ENCODE measurements at regions not wholly inside any gene's neighbourhood (a gene's known extent, or its start where the extent isn't known, plus 50 kb on each side); places are given as distances from the start of the nearest gene placed in this dataset.
A peak's percentile ranks its signal among the peaks of the same experiment; 100 is the strongest.
"Not testable (repeated sequence)": the region's sequence is repeated elsewhere in the genome, so short reads cannot be mapped to it uniquely, and the experiment has no call there.

DNA sequence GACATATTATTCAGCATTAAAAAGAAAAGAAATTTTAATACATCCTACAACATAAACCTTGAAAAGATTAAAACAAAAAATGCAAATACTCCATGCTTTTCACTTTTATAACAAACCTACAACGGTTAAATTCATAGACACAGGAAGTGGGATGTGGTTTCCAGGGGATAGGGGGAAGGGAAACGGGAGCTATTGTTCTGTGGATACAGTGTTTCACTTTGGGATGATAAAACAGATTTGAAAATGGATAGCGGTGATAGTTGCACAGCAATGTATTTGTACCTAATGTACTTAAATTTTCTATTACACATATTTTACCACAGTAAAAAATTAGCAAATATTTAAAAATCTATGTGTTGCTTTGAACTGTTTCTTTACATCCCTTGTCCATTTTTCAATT lies 368.0 kb downstream of the CDY2B start:
- DNase-seq (ENCODE audit: low read depth); H3K4me3 ChIP-seq (ENCODE audit: low read depth, low read length): not testable (repeated sequence)

DNA sequence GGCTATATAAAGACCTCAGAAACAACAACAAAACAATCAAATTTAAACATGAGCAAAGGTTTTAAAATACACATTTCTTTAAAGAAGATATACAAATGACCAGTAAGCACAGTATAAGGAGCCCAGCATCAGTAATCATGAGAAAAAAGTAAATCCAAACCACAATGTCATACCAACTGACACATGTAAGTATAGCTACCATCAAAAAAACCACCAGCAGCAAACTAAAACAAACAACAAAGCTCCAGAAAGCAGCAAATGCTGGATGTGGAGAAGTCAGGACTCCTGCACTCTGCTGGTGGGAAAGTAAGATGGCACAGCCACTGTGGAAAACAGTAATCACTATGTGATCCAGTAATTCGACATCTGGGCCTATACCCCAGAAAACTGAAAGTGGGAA lies 368.5 kb downstream of the CDY2B start:
- not testable (repeated sequence) for H3K4me3 ChIP-seq (ENCODE audit: low read depth, low read length); DNase-seq (ENCODE audit: low read depth)

DNA sequence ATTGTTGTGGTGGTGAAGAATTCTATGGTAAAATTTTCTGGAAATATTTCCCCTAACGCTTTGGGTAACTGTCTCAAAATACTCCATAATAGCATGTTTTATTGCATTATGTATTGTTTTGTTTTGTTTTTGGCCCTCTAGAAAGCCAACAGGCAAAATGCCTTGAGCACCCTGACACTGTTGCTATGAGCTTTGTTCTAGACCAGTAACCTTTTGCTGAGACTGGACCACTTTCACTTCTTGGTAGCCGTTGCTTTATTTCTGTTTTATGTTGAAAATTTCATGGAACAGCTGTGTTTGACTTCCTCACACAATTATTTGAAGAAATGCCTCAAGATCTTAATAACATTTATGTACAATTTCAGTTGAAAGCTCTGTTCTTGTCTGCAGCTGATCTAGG lies 374.2 kb downstream of the CDY2B start:
- not testable (repeated sequence) for DNase-seq (ENCODE audit: low read depth); H3K4me3 ChIP-seq (ENCODE audit: low read depth, low read length)

DNA sequence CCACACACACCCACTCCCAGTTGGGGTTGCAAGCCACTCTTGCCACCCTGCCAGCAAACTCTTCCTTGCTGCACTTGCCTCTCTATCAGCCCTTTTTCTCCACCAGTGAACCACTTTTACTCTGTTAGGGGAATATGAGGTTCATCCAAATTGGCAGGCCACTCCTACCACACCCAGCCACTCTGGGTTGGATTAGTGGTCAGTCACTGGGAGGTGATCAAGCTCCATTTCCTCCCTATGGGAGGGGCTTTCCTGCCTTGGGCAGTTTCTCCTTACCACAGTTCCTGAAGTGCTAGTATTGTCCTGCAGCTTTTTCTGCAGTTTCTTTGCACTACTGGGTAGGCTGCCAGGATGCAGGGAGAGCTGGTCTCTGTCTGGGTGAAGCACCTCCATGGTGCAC lies 395.3 kb downstream of the CDY2B start:
- DNase-seq (ENCODE audit: low read depth); H3K4me3 ChIP-seq (ENCODE audit: low read depth, low read length): not testable (repeated sequence)

DNA sequence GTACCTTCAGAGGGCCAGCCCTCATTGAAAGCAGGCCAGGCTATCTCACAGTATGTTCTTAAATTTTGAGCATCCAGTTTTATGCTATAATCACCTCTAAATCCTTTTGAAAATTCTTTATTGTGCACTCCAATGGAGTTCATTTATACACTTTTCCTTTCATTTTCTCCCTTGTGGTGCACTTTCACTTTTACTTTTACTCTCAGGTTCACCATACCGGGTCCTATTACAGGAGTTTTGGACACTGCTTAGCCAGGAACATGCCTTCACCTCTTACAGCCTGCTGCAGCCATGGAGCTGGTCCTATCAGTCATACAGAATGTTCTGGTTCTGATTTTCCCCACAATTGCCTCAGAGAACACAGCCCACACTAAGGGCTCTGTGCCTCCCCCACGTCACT lies 395.9 kb downstream of the CDY2B start:
- not testable (repeated sequence) for DNase-seq (ENCODE audit: low read depth); H3K4me3 ChIP-seq (ENCODE audit: low read depth, low read length)

DNA sequence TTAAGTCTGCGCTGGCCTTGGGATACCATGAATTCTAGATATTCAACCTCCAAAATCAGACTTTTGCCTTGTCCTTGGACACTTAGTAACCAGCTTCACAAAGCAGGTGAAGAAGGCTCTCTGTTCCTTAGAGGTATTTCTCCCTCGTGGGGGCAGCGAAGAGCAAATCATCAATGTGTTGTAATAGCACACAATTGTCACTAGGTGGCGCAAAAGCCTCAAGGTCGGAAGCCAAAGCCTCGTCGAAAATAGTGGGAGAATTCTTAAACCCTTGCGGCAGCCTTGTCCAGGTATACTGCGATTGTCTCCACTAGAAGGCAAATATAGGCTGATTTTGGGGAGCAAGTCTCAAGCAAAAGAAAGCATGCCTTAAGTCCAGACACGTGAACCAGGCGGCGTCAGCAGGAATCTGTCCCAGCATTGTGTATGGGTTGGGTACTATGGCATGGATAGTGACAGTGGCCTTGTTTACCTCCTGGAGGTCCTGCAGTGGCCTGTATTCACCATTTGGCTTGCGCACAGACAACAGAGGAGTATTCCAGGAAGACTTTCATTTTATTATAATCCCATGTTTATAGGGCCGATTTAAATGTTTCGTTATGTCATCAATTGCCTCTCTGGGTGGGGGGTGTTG lies 398.5 kb downstream of the CDY2B start:
- DNase-seq (ENCODE audit: low read depth); H3K4me3 ChIP-seq (ENCODE audit: low read depth, low read length): not testable (repeated sequence)

DNA sequence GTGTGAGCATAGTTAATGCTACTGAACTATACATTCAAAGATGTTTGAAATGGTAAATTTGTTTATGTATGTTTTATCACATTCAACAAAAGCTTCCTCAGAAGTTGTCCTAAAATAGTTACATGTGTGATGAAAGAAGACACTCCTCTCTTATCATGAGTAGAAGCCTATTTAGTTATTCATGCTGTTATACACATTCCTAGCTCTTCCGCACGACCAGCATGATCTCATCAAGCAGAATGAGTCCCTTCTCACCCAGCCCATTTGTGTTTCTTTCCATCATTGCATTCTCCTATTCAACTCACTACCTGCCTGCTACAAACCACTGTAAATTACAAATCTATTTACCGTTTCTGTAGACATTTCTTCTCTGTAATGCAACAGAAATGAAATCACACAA lies 408.0 kb downstream of the CDY2B start:
- DNase-seq (ENCODE audit: low read depth); H3K4me3 ChIP-seq (ENCODE audit: low read depth, low read length): not testable (repeated sequence)

DNA sequence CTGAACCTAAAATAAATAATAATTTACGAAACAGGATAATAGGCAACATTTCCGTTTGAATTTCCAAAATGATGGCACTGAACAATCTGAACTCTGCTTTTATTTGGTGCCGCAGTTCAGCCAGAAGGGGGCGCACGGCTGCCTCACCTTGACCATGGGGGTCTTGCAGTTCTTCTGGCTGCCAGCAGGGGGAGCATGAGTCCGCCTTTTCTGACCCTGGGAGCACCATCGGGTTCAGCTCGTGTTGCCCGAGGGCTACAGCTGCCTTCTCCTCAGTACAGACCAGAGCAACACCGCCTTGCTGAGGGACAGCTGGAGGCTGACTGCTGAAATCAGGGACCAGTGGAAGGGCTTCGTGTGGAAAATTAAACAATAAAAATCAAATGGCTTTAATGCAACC lies 420.3 kb downstream of the CDY2B start:
- H3K4me3 ChIP-seq (ENCODE audit: low read depth, low read length); DNase-seq (ENCODE audit: low read depth): not testable (repeated sequence)

DNA sequence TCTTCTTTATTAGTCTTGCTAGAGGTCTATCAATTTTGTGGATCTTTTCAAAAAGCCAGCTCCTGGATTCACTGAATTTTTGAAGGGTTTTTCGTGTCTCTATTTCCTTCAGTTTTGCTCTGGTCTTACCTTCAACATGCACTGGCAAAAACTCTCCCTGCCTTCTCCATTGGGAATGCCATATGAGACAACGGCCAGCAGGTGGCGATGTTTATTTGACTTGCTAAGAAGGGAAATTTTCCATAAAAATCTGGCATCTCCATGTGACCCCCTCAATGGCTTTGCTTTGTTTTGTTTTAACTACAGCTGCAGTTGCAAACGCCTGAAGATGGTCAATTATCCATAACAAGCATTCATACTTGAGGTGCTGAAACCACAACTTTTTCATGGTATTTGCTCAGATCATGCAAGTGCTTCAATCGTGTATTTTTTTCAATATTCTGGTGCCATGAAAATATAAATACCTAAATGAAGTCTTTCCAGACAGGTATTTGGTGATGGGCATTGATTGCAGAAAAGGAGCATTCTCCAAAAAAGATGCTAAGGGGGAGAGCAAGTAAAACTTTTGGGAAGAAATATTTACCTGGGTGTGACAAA lies 449.4 kb downstream of the CDY2B start:
- DNase-seq (ENCODE audit: low read depth), result no peak
- H3K4me3 ChIP-seq (ENCODE audit: low read depth, low read length), result no peak overlapping the region
- TF ChIP-seq, protein P1, sequence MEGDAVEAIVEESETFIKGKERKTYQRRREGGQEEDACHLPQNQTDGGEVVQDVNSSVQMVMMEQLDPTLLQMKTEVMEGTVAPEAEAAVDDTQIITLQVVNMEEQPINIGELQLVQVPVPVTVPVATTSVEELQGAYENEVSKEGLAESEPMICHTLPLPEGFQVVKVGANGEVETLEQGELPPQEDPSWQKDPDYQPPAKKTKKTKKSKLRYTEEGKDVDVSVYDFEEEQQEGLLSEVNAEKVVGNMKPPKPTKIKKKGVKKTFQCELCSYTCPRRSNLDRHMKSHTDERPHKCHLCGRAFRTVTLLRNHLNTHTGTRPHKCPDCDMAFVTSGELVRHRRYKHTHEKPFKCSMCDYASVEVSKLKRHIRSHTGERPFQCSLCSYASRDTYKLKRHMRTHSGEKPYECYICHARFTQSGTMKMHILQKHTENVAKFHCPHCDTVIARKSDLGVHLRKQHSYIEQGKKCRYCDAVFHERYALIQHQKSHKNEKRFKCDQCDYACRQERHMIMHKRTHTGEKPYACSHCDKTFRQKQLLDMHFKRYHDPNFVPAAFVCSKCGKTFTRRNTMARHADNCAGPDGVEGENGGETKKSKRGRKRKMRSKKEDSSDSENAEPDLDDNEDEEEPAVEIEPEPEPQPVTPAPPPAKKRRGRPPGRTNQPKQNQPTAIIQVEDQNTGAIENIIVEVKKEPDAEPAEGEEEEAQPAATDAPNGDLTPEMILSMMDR (IDR thresholded peaks at IDR 0.05; ENCODE audit: control insufficient read depth, extremely low read depth, insufficient read depth), result peak; percentile 66

DNA sequence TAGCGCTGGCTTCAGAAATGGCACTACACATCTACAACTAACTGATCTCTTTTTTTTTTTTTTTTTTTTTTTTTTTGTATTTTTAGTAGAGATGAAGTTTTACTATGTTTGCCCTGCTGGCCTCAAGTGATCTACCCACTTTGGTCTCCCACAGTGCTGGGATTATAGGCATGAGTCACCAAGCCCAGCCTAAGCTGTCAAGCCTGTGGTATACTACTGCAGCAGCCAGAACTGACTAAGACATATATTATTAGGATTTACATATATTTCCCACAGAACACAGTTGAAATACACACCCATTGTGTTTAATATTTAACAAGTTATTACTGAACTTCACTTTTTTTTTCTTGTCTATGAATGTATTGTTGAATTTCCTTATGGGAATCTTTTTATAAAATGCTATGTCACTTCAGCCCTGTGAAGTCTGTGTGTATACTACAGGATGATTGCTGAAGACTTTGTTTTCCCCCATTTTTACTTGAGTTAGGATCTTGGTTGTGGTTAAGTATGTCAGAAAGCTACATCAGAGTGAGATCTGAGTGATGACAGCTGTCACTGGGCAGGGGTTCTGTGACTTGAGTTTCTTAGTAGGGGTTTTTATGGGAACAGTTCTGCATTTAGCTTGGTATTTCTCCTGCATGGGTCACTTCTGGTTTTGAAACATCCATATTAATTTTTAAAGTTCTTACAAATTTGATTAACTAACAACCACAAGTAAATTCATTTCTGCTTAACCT lies 481.5 kb downstream of the CDY2B start:
- H3K4me3 ChIP-seq (ENCODE audit: low read depth, low read length), result no peak overlapping the region
- DNase-seq (ENCODE audit: low read depth), result no peak
- TF ChIP-seq, protein P1 (IDR thresholded peaks at IDR 0.05; ENCODE audit: control insufficient read depth, extremely low read depth, insufficient read depth), result no peak

DNA sequence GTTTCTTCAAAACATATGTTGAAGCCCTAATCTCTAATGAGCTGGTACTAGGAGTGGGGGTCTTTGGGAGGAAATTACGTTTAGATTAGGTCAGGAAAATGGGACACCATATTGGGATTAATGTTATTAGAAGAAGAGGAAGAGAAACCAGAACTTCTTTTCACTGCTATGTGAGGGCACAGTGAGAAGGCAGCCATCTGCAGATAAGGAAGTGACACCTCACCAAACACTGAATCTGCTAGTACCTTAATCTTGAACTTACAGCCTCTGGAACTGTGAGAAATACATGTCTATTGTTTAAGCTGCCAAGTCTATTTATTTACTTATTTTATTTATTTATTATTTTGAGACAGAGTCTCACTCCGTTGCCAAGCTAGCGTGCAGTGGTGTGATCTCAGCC lies 482.4 kb downstream of the CDY2B start:
- DNase-seq (ENCODE audit: low read depth), result no peak
- TF ChIP-seq, protein P1 (IDR thresholded peaks at IDR 0.05; ENCODE audit: control insufficient read depth, extremely low read depth, insufficient read depth), result no peak
- H3K4me3 ChIP-seq (ENCODE audit: low read depth, low read length), result no peak overlapping the region
